GM23338 (cell line): ENCODE measurements at regions not wholly inside any gene's neighbourhood (a gene's known extent, or its start where the extent isn't known, plus 50 kb on each side); places are given as distances from the start of the nearest gene placed in this dataset.
A peak's percentile ranks its signal among the peaks of the same experiment; 100 is the strongest.
"Not testable (repeated sequence)": the region's sequence is repeated elsewhere in the genome, so short reads cannot be mapped to it uniquely, and the experiment has no call there.

Source experiments
- ATAC-seq: fragments of 200-7000 bp; cut with Tn5 transposase; 3 replicates; pipeline ENCODE4 v1.9.1; 2020
- DNase-seq: peaks from one replicate; pipeline ENCODE4 v3.0.0-alpha.2; 2015; ENCODE audit warnings: low spot score
- H2AFZ ChIP-seq: fragments of 200-600 bp; sonication (generic); 2 replicates; pipeline ENCODE4 v1.8.0; 2016; ENCODE audit warnings: antibody characterized with exemption, mild to moderate bottlenecking, moderate library complexity
- H3F3A ChIP-seq: fragments of 200-600 bp; sonication (generic); replicated peaks from 2 replicates; pipeline ENCODE4 v1.8.0; 2017; ENCODE audit warnings: antibody characterized with exemption, mixed run types, low read depth
- H3K27ac ChIP-seq: fragments of 200-600 bp; sonication (generic); 2 replicates; pipeline ENCODE4 v1.6.1; 2016; ENCODE audit warnings: low read depth
- H3K27me3 ChIP-seq: fragments of 200-600 bp; sonication (generic); 2 replicates; pipeline ENCODE4 v1.8.0; 2016; ENCODE audit warnings: mild to moderate bottlenecking, mixed run types, moderate library complexity; ENCODE audit not compliant: insufficient read depth
- H3K36me3 ChIP-seq: fragments of 200-600 bp; sonication (generic); 2 replicates; pipeline ENCODE4 v1.8.0; 2016; ENCODE audit warnings: mild to moderate bottlenecking; ENCODE audit not compliant: insufficient read depth
- H3K4me1 ChIP-seq: fragments of 200-600 bp; sonication (generic); 2 replicates; pipeline ENCODE4 v1.8.0; 2016; ENCODE audit warnings: mild to moderate bottlenecking, moderate library complexity; ENCODE audit not compliant: insufficient read depth
- H3K4me2 ChIP-seq: fragments of 200-600 bp; sonication (generic); 2 replicates; pipeline ENCODE4 v1.7.1; 2017; ENCODE audit warnings: mixed run types
- H3K4me3 ChIP-seq: fragments of 200-600 bp; sonication (generic); 2 replicates; pipeline ENCODE4 v1.6.1; 2016; ENCODE audit warnings: mixed run types
- H3K79me2 ChIP-seq: fragments of 200-600 bp; sonication (generic); replicated peaks from 2 replicates; pipeline ENCODE4 v1.8.0; 2017; ENCODE audit warnings: mild to moderate bottlenecking; ENCODE audit not compliant: insufficient read depth
- H3K9me2 ChIP-seq: fragments of 200-600 bp; sonication (generic); 2 replicates; pipeline ENCODE4 v1.8.0; 2017; ENCODE audit not compliant: insufficient read depth
- H4K20me1 ChIP-seq: fragments of 200-600 bp; sonication (generic); replicated peaks from 2 replicates; pipeline ENCODE4 v1.8.0; 2017; ENCODE audit warnings: mild to moderate bottlenecking; ENCODE audit not compliant: insufficient read depth
- H3K27ac Mint-ChIP-seq: 2 replicates; pipeline ENCODE4 v1.8.0; 2020; ENCODE audit warnings: inconsistent platforms, mild to moderate bottlenecking, moderate library complexity, mixed read lengths
- H3K27me3 Mint-ChIP-seq: 3 replicates; pipeline ENCODE4 v1.8.0; 2022; ENCODE audit warnings: low read depth, mild to moderate bottlenecking, moderate library complexity, mixed read lengths, inconsistent platforms; ENCODE audit not compliant: insufficient read depth, poor library complexity
- H3K36me3 Mint-ChIP-seq: 3 replicates; pipeline ENCODE4 v1.8.0; 2021; ENCODE audit warnings: low read depth, mild to moderate bottlenecking, inconsistent platforms, moderate library complexity, mixed read lengths
- H3K4me1 Mint-ChIP-seq: 3 replicates; pipeline ENCODE4 v1.8.0; 2020; ENCODE audit warnings: mild to moderate bottlenecking, inconsistent platforms, mixed read lengths
- H3K4me3 Mint-ChIP-seq: 3 replicates; pipeline ENCODE4 v1.8.0; 2021; ENCODE audit warnings: moderate library complexity, mild to moderate bottlenecking, inconsistent platforms, mixed read lengths
- H3K9me3 Mint-ChIP-seq: 3 replicates; pipeline ENCODE4 v1.8.0; 2020; ENCODE audit warnings: moderate library complexity, mild to moderate bottlenecking, inconsistent platforms, mixed read lengths
- CREB1 ChIP-seq: fragments of 250-450 bp; sonication (Bioruptor Pico); IDR thresholded peaks from 2 replicates; pipeline ENCODE4 v1.5.0; 2020; ENCODE audit warnings: low read depth, mild to moderate bottlenecking, moderate library complexity
- EZH2phosphoT487 ChIP-seq: fragments of 200-600 bp; sonication (generic); IDR thresholded peaks from one replicate; pipeline ENCODE4 v1.8.1; 2018; ENCODE audit warnings: antibody characterized with exemption; ENCODE audit not compliant: unreplicated experiment
- POLR2AphosphoS5 ChIP-seq: IDR thresholded peaks from 2 replicates; pipeline ENCODE4 v1.6.1; 2016; ENCODE audit warnings: antibody characterized with exemption, low read depth
- ZNF331 ChIP-seq: fragments of 250-450 bp; sonication (Bioruptor Pico); IDR thresholded peaks from 2 replicates; pipeline ENCODE4 v1.5.0; 2020; ENCODE audit warnings: low read depth, mild to moderate bottlenecking, moderate library complexity
- TF ChIP-seq, protein P1 (sequence below): fragments of 250-450 bp; sonication (Bioruptor Pico); IDR thresholded peaks from 2 replicates; pipeline ENCODE4 v1.5.0; 2020; ENCODE audit warnings: mild to moderate bottlenecking, moderate library complexity
- TF ChIP-seq, protein P2 (sequence below): IDR thresholded peaks from one replicate; pipeline ENCODE4 v1.6.1; 2018; ENCODE audit warnings: antibody characterized with exemption; ENCODE audit not compliant: unreplicated experiment

DNA sequence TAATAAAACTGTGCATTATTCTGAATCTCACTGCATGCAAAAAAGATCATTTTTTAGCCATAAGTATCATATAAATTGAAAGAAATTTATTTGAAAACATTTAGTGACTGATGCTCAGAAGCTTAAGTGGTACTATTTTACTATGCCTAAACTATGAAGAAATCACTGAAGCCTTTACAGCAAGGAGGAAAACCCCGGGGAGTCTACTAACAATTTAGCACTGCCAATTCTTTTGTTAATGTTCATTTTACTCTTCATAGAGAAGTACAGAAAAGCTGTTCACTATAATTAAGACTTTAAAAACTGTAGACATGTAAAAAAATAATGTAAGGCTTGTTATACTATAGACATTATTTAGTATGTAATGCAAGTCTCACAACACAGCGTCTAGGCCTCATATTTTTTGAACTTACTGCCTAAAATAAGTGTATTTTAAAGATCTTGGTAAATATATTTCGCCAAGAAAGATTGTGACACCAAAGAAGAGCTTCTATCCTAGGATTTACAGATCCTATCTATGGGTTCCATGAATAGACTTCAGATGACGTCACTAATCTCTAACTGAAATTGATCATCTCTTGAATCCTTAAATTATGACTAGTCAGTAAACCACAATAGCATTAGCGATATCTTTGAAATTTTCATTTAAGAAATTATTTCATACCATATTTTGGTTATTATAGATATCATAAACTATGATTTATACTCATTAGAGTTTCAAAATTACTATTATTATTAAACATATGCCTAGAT, 602.5 kb downstream of the TMA16 start (continued):
- TF ChIP-seq, protein P1, sequence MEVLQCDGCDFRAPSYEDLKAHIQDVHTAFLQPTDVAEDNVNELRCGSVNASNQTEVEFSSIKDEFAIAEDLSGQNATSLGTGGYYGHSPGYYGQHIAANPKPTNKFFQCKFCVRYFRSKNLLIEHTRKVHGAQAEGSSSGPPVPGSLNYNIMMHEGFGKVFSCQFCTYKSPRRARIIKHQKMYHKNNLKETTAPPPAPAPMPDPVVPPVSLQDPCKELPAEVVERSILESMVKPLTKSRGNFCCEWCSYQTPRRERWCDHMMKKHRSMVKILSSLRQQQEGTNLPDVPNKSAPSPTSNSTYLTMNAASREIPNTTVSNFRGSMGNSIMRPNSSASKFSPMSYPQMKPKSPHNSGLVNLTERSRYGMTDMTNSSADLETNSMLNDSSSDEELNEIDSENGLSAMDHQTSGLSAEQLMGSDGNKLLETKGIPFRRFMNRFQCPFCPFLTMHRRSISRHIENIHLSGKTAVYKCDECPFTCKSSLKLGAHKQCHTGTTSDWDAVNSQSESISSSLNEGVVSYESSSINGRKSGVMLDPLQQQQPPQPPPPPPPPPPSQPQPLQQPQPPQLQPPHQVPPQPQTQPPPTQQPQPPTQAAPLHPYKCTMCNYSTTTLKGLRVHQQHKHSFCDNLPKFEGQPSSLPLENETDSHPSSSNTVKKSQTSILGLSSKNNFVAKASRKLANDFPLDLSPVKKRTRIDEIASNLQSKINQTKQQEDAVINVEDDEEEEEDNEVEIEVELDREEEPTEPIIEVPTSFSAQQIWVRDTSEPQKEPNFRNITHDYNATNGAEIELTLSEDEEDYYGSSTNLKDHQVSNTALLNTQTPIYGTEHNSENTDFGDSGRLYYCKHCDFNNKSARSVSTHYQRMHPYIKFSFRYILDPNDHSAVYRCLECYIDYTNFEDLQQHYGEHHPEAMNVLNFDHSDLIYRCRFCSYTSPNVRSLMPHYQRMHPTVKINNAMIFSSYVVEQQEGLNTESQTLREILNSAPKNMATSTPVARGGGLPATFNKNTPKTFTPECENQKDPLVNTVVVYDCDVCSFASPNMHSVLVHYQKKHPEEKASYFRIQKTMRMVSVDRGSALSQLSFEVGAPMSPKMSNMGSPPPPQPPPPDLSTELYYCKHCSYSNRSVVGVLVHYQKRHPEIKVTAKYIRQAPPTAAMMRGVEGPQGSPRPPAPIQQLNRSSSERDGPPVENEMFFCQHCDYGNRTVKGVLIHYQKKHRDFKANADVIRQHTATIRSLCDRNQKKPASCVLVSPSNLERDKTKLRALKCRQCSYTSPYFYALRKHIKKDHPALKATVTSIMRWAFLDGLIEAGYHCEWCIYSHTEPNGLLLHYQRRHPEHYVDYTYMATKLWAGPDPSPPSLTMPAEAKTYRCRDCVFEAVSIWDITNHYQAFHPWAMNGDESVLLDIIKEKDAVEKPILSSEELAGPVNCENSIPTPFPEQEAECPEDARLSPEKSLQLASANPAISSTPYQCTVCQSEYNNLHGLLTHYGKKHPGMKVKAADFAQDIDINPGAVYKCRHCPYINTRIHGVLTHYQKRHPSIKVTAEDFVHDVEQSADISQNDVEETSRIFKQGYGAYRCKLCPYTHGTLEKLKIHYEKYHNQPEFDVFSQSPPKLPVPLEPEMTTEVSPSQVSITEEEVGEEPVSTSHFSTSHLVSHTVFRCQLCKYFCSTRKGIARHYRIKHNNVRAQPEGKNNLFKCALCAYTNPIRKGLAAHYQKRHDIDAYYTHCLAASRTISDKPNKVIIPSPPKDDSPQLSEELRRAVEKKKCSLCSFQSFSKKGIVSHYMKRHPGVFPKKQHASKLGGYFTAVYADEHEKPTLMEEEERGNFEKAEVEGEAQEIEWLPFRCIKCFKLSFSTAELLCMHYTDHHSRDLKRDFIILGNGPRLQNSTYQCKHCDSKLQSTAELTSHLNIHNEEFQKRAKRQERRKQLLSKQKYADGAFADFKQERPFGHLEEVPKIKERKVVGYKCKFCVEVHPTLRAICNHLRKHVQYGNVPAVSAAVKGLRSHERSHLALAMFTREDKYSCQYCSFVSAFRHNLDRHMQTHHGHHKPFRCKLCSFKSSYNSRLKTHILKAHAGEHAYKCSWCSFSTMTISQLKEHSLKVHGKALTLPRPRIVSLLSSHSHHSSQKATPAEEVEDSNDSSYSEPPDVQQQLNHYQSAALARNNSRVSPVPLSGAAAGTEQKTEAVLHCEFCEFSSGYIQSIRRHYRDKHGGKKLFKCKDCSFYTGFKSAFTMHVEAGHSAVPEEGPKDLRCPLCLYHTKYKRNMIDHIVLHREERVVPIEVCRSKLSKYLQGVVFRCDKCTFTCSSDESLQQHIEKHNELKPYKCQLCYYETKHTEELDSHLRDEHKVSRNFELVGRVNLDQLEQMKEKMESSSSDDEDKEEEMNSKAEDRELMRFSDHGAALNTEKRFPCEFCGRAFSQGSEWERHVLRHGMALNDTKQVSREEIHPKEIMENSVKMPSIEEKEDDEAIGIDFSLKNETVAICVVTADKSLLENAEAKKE (CRISPR knock-in tag): no peak
- no peak for TF ChIP-seq POLR2AphosphoS5
- TF ChIP-seq, protein P2, sequence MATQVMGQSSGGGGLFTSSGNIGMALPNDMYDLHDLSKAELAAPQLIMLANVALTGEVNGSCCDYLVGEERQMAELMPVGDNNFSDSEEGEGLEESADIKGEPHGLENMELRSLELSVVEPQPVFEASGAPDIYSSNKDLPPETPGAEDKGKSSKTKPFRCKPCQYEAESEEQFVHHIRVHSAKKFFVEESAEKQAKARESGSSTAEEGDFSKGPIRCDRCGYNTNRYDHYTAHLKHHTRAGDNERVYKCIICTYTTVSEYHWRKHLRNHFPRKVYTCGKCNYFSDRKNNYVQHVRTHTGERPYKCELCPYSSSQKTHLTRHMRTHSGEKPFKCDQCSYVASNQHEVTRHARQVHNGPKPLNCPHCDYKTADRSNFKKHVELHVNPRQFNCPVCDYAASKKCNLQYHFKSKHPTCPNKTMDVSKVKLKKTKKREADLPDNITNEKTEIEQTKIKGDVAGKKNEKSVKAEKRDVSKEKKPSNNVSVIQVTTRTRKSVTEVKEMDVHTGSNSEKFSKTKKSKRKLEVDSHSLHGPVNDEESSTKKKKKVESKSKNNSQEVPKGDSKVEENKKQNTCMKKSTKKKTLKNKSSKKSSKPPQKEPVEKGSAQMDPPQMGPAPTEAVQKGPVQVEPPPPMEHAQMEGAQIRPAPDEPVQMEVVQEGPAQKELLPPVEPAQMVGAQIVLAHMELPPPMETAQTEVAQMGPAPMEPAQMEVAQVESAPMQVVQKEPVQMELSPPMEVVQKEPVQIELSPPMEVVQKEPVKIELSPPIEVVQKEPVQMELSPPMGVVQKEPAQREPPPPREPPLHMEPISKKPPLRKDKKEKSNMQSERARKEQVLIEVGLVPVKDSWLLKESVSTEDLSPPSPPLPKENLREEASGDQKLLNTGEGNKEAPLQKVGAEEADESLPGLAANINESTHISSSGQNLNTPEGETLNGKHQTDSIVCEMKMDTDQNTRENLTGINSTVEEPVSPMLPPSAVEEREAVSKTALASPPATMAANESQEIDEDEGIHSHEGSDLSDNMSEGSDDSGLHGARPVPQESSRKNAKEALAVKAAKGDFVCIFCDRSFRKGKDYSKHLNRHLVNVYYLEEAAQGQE: no peak
- no peak for TF ChIP-seq CREB1 (CRISPR knock-in tag)
- no peak for TF ChIP-seq EZH2phosphoT487
- no peak for TF ChIP-seq ZNF331 (CRISPR knock-in tag)

DNA sequence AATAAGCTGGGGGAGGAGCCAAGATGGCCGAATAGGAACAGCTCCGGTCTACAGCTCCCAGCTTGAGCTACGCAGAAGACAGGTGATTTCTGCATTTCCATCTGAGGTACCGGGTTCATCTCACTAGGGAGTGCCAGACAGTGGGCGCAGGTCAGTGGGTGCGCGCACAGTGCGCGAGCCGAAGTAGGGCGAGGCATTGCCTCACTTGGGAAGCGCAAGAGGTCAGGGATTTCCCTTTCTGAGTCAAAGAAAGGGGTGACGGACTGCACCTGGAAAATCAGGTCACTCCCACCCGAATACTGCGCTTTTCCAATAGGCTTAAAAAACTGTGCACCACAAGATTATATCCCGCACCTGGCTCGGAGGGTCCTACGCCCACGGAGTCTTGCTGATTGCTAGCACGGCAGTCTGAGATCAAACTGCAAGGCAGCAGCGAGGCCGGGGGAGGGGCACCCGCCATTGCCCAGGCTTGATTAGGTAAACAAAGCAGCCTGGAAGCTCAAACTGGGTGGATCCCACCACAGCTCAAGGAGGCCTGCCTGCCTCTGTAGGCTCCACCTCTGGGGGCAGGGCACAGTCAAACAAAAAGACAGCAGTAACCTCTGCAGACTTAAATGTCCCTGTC, 606.4 kb downstream of the TMA16 start:
- H3K36me3 ChIP-seq, H4K20me1 ChIP-seq, DNase-seq, H3K9me3 Mint-ChIP-seq, H3K4me2 ChIP-seq, ATAC-seq, H3K4me1 Mint-ChIP-seq, H3K27ac ChIP-seq, H3K4me3 Mint-ChIP-seq, H3K9me2 ChIP-seq, H3K4me3 ChIP-seq, H3K27me3 ChIP-seq, H3K4me1 ChIP-seq, H3K27me3 Mint-ChIP-seq, H3K36me3 Mint-ChIP-seq, H3F3A ChIP-seq, H3K27ac Mint-ChIP-seq, H3K79me2 ChIP-seq: not testable (repeated sequence)
- H2AFZ ChIP-seq: peak overlapping the region; percentile 84; the same call in 1 of the 2 replicates
